GM23338 (cell line): ENCODE measurements at regions not wholly inside any gene's neighbourhood (a gene's known extent, or its start where the extent isn't known, plus 50 kb on each side); places are given as distances from the start of the nearest gene placed in this dataset.
A peak's percentile ranks its signal among the peaks of the same experiment; 100 is the strongest.

Source experiments
- CREB1 ChIP-seq: fragments of 250-450 bp; sonication (Bioruptor Pico); IDR thresholded peaks from 2 replicates; pipeline ENCODE4 v1.5.0; 2020; ENCODE audit warnings: low read depth, mild to moderate bottlenecking, moderate library complexity
- EZH2 ChIP-seq: fragments of 200-600 bp; sonication (generic); IDR thresholded peaks from one replicate; pipeline ENCODE4 v1.8.0; 2017; ENCODE audit warnings: antibody characterized with exemption, mild to moderate bottlenecking, low read depth; ENCODE audit not compliant: unreplicated experiment
- EZH2phosphoT487 ChIP-seq: fragments of 200-600 bp; sonication (generic); IDR thresholded peaks from one replicate; pipeline ENCODE4 v1.8.1; 2018; ENCODE audit warnings: antibody characterized with exemption; ENCODE audit not compliant: unreplicated experiment
- JUNB ChIP-seq: IDR thresholded peaks from one replicate; pipeline ENCODE4 v1.6.1; 2016; ENCODE audit warnings: antibody characterized with exemption; ENCODE audit not compliant: unreplicated experiment
- NANOG ChIP-seq: IDR thresholded peaks from 2 replicates; pipeline ENCODE4 v1.6.1; 2016; ENCODE audit warnings: antibody characterized with exemption, borderline replicate concordance
- POLR2AphosphoS5 ChIP-seq: IDR thresholded peaks from 2 replicates; pipeline ENCODE4 v1.6.1; 2016; ENCODE audit warnings: antibody characterized with exemption, low read depth
- STAT1 ChIP-seq: IDR thresholded peaks from one replicate; pipeline ENCODE4 v1.6.1; 2016; ENCODE audit warnings: antibody characterized with exemption; ENCODE audit not compliant: unreplicated experiment
- ZNF114 ChIP-seq: fragments of 250-450 bp; sonication (Bioruptor Pico); IDR thresholded peaks from 2 replicates; pipeline ENCODE4 v1.5.0; 2020; ENCODE audit warnings: mild to moderate bottlenecking, moderate library complexity
- ZNF331 ChIP-seq: fragments of 250-450 bp; sonication (Bioruptor Pico); IDR thresholded peaks from 2 replicates; pipeline ENCODE4 v1.5.0; 2020; ENCODE audit warnings: low read depth, mild to moderate bottlenecking, moderate library complexity
- ZNF462 ChIP-seq: fragments of 250-450 bp; sonication (Bioruptor Pico); IDR thresholded peaks from 2 replicates; pipeline ENCODE4 v1.5.0; 2020; ENCODE audit warnings: mild to moderate bottlenecking, moderate library complexity
- TF ChIP-seq, protein P1 (sequence below), 2 experiments: fragments of 200-600 bp in 1 of 2; sonication (generic) in 1 of 2; conservative IDR thresholded peaks; 2 replicates each; pipeline versions ENCODE4 v1.5.1 to v1.6.1; 2016 to 2017; ENCODE audit warnings: antibody characterized with exemption in 2 of 2, low read depth in 2 of 2, mild to moderate bottlenecking in 2 of 2, moderate library complexity in 1 of 2
- TF ChIP-seq, protein P2 (sequence below): IDR thresholded peaks from one replicate; pipeline ENCODE4 v1.6.1; 2018; ENCODE audit warnings: antibody characterized with exemption; ENCODE audit not compliant: unreplicated experiment

DNA sequence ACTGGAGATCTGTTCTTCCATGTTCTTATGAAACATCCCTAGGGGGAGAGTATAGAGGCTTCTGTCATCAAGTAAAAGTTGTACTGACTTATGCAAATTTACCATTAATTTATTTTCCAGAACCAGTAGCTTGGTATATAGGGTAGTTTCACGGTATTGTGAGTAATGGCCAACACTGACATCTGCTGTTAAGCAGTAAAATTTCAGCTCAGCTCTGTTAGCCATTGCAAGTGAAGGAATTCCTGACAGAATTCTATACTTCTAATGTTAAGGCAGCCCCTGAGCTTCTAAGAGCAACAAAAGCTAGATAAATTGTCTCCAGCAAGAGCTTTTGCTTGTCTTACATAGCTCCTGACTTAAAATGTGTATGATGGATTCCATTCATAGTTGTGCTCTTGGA, 613.5 kb upstream of the C16orf82 start:
- TF ChIP-seq, protein P1, sequence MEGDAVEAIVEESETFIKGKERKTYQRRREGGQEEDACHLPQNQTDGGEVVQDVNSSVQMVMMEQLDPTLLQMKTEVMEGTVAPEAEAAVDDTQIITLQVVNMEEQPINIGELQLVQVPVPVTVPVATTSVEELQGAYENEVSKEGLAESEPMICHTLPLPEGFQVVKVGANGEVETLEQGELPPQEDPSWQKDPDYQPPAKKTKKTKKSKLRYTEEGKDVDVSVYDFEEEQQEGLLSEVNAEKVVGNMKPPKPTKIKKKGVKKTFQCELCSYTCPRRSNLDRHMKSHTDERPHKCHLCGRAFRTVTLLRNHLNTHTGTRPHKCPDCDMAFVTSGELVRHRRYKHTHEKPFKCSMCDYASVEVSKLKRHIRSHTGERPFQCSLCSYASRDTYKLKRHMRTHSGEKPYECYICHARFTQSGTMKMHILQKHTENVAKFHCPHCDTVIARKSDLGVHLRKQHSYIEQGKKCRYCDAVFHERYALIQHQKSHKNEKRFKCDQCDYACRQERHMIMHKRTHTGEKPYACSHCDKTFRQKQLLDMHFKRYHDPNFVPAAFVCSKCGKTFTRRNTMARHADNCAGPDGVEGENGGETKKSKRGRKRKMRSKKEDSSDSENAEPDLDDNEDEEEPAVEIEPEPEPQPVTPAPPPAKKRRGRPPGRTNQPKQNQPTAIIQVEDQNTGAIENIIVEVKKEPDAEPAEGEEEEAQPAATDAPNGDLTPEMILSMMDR (conservative IDR thresholded peaks at IDR 0.05; ENCODE audit: low read depth in 2 of 2), result peak; percentile 53
- no peak for TF ChIP-seq STAT1
- no peak for TF ChIP-seq EZH2
- TF ChIP-seq ZNF462, result no peak
- TF ChIP-seq, protein P2, sequence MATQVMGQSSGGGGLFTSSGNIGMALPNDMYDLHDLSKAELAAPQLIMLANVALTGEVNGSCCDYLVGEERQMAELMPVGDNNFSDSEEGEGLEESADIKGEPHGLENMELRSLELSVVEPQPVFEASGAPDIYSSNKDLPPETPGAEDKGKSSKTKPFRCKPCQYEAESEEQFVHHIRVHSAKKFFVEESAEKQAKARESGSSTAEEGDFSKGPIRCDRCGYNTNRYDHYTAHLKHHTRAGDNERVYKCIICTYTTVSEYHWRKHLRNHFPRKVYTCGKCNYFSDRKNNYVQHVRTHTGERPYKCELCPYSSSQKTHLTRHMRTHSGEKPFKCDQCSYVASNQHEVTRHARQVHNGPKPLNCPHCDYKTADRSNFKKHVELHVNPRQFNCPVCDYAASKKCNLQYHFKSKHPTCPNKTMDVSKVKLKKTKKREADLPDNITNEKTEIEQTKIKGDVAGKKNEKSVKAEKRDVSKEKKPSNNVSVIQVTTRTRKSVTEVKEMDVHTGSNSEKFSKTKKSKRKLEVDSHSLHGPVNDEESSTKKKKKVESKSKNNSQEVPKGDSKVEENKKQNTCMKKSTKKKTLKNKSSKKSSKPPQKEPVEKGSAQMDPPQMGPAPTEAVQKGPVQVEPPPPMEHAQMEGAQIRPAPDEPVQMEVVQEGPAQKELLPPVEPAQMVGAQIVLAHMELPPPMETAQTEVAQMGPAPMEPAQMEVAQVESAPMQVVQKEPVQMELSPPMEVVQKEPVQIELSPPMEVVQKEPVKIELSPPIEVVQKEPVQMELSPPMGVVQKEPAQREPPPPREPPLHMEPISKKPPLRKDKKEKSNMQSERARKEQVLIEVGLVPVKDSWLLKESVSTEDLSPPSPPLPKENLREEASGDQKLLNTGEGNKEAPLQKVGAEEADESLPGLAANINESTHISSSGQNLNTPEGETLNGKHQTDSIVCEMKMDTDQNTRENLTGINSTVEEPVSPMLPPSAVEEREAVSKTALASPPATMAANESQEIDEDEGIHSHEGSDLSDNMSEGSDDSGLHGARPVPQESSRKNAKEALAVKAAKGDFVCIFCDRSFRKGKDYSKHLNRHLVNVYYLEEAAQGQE, result no peak
- no peak for TF ChIP-seq CREB1 (CRISPR knock-in tag)
- TF ChIP-seq EZH2phosphoT487, result no peak
- no peak for TF ChIP-seq POLR2AphosphoS5
- no peak for TF ChIP-seq ZNF114
- TF ChIP-seq ZNF331 (CRISPR knock-in tag), result no peak
- no peak for TF ChIP-seq JUNB
- no peak for TF ChIP-seq NANOG
